Germinal center (tissue), 1 donor: ENCODE measurements at regions not wholly inside any gene's neighbourhood (a gene's known extent, or its start where the extent isn't known, plus 50 kb on each side); places are given as distances from the start of the nearest gene placed in this dataset.

Source experiments
- DNase-seq: peaks from one replicate; pipeline ENCODE4 v3.0.0; 2012; ENCODE audit warnings: mixed read lengths, low spot score

GRCh38 chr20:4070323-4071177, 55.2 kb upstream of the RNF24 start:
- DNase-seq = no peak

- no peak for DNase-seq
These were observed 54.4 kb upstream of the RNF24 start for GRCh38 chr20:4069751-4070150.

- DNase-seq = no peak
These were observed 53.4 kb upstream of the RNF24 start for GRCh38 chr20:4068708-4069107.

- DNase-seq = no peak
These were observed 52.4 kb upstream of the RNF24 start for GRCh38 chr20:4067600-4068261.

GRCh38 chr20:4066551-4066950, 51.2 kb upstream of the RNF24 start:
- no peak for DNase-seq

- DNase-seq = no peak
These were observed 50.1 kb upstream of the RNF24 start for GRCh38 chr20:4065391-4065844.
